Transverse colon (tissue), 4 donors: ENCODE measurements at regions not wholly inside any gene's neighbourhood (a gene's known extent, or its start where the extent isn't known, plus 50 kb on each side); places are given as distances from the start of the nearest gene placed in this dataset.

Experiments used
- EP300 ChIP-seq: sonication (generic); formaldehyde crosslinking; IDR thresholded peaks from one replicate; pipeline ENCODE4 v1.6.1; 2017; ENCODE audit warnings: antibody characterized with exemption, low read depth
- POLR2A ChIP-seq: fragments of 450-650 bp; IDR thresholded peaks from one replicate; pipeline ENCODE4 v1.6.1; 2016; ENCODE audit warnings: antibody characterized with exemption, mild to moderate bottlenecking, moderate library complexity
- POLR2AphosphoS5 ChIP-seq, 3 donors: sonication (generic); formaldehyde crosslinking; IDR thresholded peaks; one replicate each; pipeline ENCODE4 v1.6.1; 2016; ENCODE audit warnings: antibody characterized with exemption in 3 of 3
- TF ChIP-seq, protein P1 (sequence below), 5 experiments: fragments of 200-600 bp in 3 of 5; fragments of 450-650 bp in 2 of 5; sonication (generic) in 3 of 5; IDR thresholded peaks; 1 replicate in 2 of 5; 2 replicates in 3 of 5; pipeline ENCODE4 v1.5.1; 2016 to 2017; ENCODE audit warnings: antibody characterized with exemption in 5 of 5, inconsistent platforms in 3 of 5, mild to moderate bottlenecking in 2 of 5, moderate library complexity in 1 of 5

DNA sequence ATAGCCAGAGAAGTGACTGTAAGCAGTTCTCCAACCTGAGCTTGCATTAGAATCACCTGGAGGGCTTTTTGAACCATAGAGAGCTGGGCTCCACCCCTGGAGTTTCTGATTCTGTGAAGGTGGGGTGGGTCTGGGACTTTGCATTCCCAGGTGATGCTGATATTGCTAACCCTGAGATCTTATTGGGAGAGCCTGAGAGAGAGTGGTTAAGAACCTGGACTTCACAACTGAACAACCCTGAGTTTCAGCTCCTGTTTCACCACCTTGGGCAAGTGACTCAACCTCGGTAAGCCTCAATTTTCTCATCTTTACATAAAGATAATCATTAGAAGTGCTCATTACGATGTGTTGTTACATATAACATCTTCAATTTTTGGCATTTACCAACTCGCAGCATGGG is 498.6 kb downstream of the EBF1 start:
- TF ChIP-seq, protein P1, sequence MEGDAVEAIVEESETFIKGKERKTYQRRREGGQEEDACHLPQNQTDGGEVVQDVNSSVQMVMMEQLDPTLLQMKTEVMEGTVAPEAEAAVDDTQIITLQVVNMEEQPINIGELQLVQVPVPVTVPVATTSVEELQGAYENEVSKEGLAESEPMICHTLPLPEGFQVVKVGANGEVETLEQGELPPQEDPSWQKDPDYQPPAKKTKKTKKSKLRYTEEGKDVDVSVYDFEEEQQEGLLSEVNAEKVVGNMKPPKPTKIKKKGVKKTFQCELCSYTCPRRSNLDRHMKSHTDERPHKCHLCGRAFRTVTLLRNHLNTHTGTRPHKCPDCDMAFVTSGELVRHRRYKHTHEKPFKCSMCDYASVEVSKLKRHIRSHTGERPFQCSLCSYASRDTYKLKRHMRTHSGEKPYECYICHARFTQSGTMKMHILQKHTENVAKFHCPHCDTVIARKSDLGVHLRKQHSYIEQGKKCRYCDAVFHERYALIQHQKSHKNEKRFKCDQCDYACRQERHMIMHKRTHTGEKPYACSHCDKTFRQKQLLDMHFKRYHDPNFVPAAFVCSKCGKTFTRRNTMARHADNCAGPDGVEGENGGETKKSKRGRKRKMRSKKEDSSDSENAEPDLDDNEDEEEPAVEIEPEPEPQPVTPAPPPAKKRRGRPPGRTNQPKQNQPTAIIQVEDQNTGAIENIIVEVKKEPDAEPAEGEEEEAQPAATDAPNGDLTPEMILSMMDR (IDR thresholded peaks at IDR 0.05): no peak
- TF ChIP-seq POLR2AphosphoS5 (IDR thresholded peaks at IDR 0.05): no peak
- TF ChIP-seq POLR2A: no peak
- TF ChIP-seq EP300: no peak
